ENCODE measurements at regions not wholly inside any gene's neighbourhood (a gene's known extent, or its start where the extent isn't known, plus 50 kb on each side); places are given as distances from the start of the nearest gene placed in this dataset.

DNA sequence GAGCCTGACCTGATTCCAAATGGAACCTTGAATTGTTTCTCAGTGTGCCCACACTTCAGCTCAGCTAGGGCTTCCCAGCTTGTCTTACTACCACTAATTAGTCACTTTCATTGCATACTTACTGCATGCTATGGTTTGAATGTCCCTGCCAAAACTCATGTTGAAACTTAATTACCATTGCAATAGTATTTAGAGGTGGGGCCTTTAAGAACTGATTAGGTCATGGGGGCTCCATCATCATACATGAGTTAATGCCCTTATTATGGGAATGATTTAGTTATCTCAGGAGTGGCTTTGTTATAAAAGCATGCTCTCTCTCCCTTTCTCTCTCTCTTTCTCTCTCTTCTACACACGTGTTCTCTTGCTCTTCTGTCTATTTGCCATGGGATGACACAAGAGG, 68.3 kb downstream of the NENF start:
- TF ChIP-seq, protein P1, sequence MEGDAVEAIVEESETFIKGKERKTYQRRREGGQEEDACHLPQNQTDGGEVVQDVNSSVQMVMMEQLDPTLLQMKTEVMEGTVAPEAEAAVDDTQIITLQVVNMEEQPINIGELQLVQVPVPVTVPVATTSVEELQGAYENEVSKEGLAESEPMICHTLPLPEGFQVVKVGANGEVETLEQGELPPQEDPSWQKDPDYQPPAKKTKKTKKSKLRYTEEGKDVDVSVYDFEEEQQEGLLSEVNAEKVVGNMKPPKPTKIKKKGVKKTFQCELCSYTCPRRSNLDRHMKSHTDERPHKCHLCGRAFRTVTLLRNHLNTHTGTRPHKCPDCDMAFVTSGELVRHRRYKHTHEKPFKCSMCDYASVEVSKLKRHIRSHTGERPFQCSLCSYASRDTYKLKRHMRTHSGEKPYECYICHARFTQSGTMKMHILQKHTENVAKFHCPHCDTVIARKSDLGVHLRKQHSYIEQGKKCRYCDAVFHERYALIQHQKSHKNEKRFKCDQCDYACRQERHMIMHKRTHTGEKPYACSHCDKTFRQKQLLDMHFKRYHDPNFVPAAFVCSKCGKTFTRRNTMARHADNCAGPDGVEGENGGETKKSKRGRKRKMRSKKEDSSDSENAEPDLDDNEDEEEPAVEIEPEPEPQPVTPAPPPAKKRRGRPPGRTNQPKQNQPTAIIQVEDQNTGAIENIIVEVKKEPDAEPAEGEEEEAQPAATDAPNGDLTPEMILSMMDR (conservative IDR thresholded peaks at IDR 0.05 in 1 of 2, IDR thresholded peaks at IDR 0.05 in 1 of 2; ENCODE audit: low read depth in 1 of 2, low read length in 2 of 2): no peak
- no peak for TF ChIP-seq EZH2 (IDR thresholded peaks at IDR 0.05; ENCODE audit: low read length, missing control alignments)

Data from fibroblast of lung (primary cell).